Muscle of back (tissue), 3 donors: ENCODE measurements at regions not wholly inside any gene's neighbourhood (a gene's known extent, or its start where the extent isn't known, plus 50 kb on each side); places are given as distances from the start of the nearest gene placed in this dataset.

ENCODE experiments used
- DNase-seq, 3 donors: peaks; one replicate each; pipeline versions ENCODE4 v3.0.0 to v3.0.0-alpha.2; 2013

- DNase-seq, result peak in 2 of 3 donors; percentile 64 to 88
These were observed 113.8 kb downstream of the MSX2 start for GRCh38 chr5:174837919-174838902.

GRCh38 chr5:174834081-174834480, 109.7 kb downstream of the MSX2 start:
- no peak for DNase-seq

GRCh38 chr5:174832811-174833210, 108.4 kb downstream of the MSX2 start:
- DNase-seq, result no peak

- no peak for DNase-seq
These were observed 107.6 kb downstream of the MSX2 start for GRCh38 chr5:174832025-174832424.

GRCh38 chr5:174831031-174831660, 106.8 kb downstream of the MSX2 start:
- no peak for DNase-seq

- no peak for DNase-seq
These were observed 105.1 kb downstream of the MSX2 start for GRCh38 chr5:174829511-174829864.

- DNase-seq, result peak in 1 of 3 donors; percentile 10
These were observed 104.6 kb downstream of the MSX2 start for GRCh38 chr5:174828804-174829510.

- peak in 1 of 3 donors; percentile 66 for DNase-seq
These were observed 103.2 kb downstream of the MSX2 start for GRCh38 chr5:174827558-174827957.

GRCh38 chr5:174825587-174825986, 101.2 kb downstream of the MSX2 start:
- DNase-seq, result peak in 1 of 3 donors; percentile 39

GRCh38 chr5:174818430-174818829, 94.0 kb downstream of the MSX2 start:
- no peak for DNase-seq

GRCh38 chr5:174817610-174818009, 93.2 kb downstream of the MSX2 start:
- DNase-seq, result no peak

GRCh38 chr5:174816858-174817257, 92.5 kb downstream of the MSX2 start:
- DNase-seq, result no peak

- no peak for DNase-seq
These were observed 87.1 kb downstream of the MSX2 start for GRCh38 chr5:174811438-174811837.

- no peak for DNase-seq
These were observed 86.4 kb downstream of the MSX2 start for GRCh38 chr5:174810796-174811195.

- peak in 1 of 3 donors; percentile 41 for DNase-seq
These were observed 83.1 kb downstream of the MSX2 start for GRCh38 chr5:174807471-174807870.

- DNase-seq, result no peak
These were observed 82.3 kb downstream of the MSX2 start for GRCh38 chr5:174806729-174807128.

GRCh38 chr5:174801798-174802197, 77.4 kb downstream of the MSX2 start:
- no peak for DNase-seq

GRCh38 chr5:174800435-174800834, 76.1 kb downstream of the MSX2 start:
- no peak for DNase-seq

GRCh38 chr5:174799121-174799520, 74.7 kb downstream of the MSX2 start:
- peak in 1 of 3 donors; percentile 67 for DNase-seq

GRCh38 chr5:174798551-174798951, 74.2 kb downstream of the MSX2 start:
- no peak for DNase-seq

- DNase-seq, result no peak
These were observed 72.4 kb downstream of the MSX2 start for GRCh38 chr5:174796711-174797192.
